ENCODE measurements at regions not wholly inside any gene's neighbourhood (a gene's known extent, or its start where the extent isn't known, plus 50 kb on each side); places are given as distances from the start of the nearest gene placed in this dataset.
A peak's percentile ranks its signal among the peaks of the same experiment; 100 is the strongest.
"Not testable (repeated sequence)": the region's sequence is repeated elsewhere in the genome, so short reads cannot be mapped to it uniquely, and the experiment has no call there.

DNA sequence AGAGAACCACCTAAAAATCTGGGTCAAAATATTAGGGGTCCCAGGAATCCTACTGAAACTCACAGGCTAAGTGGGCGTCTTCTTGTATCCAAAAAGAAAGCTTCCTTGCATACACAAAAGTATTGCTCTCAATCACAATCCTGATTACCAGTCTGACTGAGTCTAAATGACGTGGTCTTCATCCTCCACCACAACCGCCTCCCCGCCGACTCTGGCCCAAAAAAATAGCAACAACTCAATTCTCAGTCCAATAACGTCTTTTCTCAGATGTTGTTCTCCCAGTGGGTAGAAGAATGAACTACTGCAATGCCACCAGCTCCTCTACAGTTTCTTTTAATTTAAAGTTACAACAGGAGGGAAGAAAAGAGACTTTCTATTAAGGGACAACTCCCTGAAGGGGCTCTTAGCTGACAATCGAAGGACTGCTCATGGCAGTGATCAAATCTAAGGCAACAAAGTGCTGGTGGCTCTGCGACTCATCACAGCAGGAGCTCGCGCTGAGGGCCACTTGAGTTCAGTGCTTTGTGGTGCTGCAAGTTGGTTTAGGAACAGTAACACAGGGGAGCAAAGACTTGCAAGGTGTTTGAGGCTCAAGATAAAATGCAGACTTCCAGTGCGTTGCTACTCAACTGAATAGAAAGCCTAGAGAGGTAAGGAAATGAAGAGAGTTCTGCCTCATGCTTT lies 394.1 kb downstream of the BCAT1 start:
- peak in 2 of 3 experiments; percentile 61 to 89 for DNase-seq

DNA sequence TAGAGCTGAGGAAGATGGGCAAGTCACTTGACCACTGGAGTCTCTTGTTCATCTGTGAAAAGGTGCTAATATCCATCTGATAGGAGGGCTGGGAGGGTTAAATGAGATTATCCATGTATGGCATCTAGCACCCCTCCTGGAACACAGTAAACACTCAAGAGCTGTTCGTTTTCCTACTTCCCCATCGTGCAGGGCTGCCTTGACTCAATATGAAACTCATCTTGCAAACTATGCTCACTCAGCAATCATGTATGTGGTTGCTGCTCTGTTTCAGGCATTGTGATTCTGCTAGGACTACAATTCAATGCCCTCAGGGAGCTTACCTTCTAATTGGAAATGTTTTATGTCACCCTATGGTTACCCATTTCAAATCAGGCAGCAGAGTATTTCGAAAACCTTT lies 395.6 kb downstream of the BCAT1 start:
- no peak for DNase-seq

DNA sequence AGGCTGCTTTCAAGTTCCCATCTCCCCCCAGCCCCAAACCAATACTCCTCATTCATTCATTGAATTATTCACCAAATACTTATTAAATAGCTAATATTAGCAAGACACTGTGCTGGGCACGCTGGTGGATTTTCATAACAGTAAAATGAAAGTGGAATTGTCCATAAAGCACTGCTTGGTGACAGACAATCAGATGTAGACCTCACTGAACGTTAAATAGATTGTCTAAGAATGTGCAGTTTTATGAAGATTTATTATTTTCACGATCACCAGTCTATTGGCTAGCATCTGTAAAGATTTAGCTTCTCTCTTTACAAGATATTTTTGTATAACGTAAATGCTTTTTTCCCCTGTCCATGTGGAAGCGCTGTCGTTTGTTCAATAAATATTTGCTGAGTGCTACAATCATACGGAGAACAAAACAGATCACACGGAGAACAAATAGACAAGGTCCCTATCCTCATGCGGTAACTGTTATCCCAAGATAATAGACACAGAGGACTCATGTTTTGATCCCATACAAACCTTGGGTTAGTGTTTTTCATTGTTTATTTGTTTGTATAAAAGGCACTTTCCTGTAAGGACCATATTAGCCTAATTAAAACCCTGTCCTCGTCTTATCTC lies 397.6 kb downstream of the BCAT1 start:
- peak in 2 of 3 experiments; percentile 45 to 81 for DNase-seq

DNA sequence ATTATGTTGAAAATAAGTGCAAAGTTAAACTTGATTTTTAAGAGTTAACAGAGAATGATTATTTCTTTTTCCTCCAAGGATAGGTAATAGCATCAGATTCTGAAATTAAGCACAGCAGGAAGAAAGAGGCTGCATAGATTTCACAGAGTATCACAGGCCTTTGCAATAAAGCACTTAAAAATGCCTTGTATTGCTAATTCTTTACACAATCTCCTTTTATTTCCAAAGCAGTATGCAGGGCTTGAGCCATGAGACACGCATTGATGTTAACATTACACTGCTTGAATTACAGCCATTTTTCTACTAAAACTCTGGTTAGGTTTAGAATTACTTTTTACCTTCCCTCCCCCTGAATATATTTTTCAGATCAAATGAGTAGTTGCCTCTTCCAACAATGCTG lies 398.3 kb downstream of the BCAT1 start:
- DNase-seq = peak in 1 of 3 experiments; percentile 44

DNA sequence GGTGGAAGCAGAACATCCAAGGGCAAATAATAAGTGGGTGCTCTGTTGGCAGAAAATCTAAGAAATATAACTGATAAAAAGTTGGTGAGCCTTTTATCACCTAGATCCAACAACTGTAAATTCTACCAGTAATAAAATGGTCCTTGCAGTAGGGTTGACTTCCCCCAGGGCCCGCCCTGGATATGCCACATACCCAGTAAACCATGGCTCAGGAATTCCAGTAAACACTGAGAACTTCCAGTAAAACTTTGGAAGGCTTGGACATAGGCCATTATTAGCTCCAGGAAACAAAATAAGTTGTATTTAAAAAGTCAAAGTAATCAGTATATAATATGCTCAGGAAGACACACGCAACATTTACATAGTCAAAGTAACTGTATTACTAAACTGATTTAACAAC lies 402.2 kb downstream of the BCAT1 start:
- DNase-seq = no peak

DNA sequence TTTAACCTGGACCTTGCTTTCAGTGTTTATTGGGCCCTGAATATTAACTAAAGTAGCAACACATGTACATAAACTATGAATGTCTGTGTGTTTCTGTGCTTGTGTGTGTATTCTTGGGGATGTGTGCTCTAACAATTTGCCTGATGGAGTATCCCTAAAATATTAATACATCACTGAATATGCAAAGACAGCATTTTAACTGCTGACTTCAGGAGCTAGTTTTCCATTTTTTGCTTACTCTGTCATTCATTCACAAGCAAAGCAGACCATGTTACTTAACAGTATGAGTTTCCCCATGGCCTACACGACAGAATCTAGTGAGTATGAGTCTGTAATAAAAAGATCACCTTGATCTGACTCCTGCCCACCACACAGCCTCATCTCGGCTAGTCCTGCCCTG lies 402.8 kb downstream of the BCAT1 start:
- no peak for DNase-seq

DNA sequence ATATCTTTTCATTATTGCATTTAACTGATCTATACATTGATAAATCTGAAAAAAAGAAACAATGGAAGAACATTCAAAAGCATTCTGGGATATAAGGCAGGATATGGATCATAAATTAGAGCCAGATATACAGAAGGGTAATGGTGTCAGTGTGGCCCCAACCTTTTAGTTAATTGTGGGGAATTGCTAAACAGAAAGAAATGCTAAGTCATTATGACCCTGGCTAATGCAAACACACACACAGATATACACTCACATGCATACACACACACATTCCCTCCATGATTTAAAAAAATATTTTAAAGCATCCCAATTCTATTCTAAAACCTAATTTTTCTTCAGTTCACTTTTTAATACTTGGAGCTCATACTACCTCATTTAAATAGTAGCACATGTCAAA lies 404.5 kb downstream of the BCAT1 start:
- DNase-seq = no peak

DNA sequence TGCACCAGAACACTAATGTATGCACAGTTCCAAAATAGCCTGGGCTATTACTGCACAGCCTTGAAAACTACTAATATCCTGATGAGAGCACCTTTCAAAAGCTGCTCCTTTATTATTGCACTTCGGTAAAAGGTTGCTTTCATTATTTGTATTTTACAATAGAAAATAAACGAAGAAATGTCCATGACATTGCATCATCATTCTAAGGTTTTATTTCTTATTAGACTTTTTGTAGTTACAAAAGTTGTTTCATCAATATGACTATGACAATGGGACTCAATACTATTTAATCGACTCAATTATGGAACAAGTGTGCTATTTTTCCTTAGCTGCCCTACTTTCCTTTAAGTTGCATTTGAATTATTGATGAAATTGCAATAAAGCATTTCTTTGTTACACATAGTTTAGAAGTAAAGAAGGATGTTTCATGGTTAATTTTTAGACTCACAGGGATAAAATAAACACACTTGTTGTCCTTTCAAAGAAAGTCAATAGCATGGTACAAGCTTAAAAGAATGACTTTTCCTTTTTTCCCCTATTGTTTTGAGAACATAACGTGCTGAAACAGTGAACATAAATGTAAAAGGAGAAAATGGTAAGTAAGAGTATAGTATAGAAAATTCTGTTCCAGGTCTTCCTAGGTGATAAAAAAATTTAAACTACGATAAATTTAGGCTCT lies 407.6 kb downstream of the BCAT1 start:
- no peak for DNase-seq

DNA sequence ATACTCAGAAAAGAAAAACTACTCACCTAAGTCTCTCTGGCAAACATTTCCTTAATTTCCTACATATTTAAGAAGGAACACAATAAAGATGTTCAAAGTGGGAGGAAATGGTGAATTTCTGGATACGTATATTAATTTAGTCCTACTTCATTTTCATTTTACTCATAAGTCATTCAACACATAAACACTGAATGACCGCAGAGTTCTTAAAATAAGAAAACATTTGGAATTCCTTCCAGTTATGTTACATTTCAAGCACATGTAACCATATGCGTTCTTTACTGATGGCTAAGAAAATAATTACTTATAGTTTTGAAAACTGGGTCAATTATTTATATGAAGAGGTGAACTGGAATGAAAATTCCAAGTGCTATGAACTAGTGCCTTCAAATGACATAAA lies 409.3 kb downstream of the BCAT1 start:
- no peak for DNase-seq

DNA sequence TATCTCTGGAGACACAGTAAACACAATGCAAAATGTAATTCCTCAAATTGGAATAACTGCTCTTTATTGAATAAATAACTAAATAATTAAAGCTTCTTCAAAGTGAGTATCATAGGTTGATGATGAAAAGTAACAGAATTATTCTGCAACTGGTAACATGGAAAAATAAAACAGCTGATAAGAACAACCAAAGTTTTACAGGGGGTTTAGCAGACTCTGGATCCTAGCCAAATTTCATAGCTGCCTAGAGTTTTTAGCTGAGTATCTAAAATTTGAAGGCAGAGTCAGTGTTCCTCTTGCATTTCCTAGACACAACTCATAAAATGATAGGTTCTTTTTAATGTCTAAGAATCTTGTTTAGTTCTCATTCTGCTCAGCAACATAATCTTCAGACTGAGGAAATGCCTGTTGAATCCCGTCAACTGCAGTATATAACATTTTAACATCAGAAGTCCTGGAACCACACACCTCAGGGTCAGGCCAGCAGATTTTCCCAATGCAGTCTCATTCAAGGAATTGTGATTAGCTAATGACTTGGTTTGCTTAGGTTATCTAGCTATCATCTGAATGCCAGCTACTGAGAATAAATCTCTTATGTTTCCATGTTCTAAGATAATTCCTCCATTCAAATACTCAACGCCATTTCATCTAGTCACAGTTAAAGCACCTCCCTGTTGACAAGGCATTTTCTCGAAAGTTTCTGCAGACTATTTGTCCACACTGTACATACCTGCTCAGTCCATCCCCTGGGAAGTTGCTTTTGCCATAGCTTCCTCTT lies 411.6 kb downstream of the BCAT1 start:
- DNase-seq = no peak

DNA sequence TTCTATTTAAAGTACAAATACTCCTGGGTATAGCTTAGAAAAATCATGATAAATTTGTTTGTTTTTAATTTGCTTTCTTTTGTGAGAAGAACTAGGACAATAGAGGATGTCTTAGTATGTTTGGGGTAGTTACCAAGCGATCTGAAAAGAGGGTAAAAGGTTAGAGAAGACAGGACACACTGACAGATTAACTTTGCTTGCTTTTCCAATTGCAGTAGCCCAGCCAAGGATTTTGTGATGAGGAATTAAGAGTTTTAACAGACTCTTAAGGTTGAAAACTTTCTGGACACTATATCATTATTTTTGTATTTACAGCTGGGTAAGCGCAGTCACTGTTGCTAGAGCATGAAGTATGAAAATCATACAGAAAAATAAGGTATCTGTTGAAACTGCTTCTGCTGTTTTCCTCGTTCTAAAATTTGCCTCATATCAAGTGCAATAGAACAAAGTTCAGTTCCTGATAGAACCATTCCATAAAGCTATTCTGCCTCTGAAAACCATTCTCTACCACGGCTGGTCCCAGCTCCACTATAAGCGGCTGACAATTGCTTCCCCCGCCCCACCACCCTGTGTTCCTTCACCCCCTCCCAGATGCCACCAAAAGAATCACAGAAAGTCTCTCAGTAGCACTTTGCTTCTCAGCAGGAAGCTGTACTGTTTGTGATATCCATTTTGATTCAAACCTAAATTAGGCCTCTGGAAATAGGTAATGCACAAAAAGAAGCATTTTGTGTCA lies 413.4 kb downstream of the BCAT1 start:
- DNase-seq = no peak

DNA sequence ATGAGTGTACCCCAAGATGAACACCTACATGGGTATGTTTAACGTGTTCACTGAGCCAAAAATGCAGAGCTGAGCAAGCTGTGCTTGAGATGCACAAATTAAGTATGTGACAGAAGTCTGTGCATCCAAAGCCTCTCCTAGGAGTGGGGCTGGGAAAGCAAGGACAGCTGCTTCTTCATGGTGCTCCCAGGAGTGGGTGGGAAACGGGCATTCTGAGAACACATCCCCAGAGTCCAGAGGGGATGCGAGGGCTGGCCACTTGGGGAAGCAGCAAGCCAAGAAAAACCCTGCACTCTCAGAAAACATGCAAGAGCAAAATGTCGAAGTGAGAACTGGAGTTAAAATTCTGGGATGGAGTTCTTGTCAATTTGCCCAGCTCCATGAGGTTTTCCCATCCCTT lies 414.3 kb downstream of the BCAT1 start:
- no peak for DNase-seq

DNA sequence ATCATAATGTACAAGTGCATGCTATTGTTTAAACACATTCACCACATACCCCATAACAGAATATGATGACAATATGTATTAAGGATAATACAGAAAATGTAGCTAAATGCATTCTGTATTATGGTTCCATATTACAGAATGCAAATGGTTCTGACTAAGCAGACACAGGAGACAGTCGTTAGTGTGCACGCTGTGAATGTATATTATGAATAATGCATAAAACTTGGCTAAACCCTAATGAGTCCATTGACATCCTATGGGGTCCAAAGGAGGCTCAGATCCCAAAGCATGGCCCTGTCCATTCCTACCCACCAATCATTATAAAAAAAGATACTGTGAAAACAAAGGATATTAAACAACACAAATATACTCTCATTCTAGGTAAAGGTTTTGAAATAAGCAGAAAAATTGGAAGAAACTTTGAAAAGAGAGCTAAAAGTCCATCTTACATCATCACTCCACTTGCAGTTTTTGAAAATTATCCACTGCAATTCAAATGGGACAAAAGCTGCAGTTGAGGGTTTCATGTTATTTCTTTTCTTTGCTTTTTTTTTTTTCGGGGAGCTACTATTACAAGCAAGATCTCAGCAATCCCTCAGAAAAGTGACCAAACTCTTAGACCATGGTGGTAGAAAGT lies 415.1 kb downstream of the BCAT1 start:
- no peak for DNase-seq

DNA sequence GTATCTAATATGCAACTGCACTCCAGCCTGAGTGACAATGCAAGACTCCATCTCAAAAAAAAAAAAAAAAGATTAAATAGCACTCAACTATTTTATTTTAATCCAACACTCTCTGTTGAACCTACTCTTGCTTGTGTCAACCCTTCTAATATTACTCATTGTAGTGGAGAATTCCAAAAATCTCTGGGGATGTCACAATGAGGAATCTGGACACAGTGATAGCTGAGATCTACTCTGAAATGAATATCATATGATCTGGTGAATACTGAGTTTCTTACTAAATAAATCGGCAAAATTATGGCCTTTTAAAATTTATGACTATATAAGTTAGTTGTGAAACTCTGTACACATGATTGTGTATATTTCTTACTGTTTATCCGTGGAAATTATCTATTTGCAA lies 418.2 kb downstream of the BCAT1 start:
- no peak for DNase-seq

DNA sequence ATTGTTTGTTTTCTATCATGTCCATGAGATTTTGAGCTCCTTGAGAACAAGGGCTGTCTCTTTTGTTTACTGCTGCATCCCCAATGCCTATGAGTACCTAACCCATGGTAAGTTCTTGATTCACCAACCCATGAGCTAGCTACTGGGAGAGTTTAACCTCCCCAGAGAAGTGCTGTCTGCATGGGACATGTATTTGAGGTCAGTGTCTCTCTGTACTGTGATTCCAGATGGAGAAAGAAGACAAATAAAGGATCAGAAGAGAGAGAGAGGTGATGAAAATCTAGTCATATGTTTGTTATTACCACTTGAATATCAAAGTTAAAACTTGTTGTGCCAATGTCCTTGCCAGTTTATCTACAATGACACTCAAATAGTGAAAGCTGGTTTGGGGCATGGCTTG lies 421.8 kb downstream of the BCAT1 start:
- DNase-seq = no peak

DNA sequence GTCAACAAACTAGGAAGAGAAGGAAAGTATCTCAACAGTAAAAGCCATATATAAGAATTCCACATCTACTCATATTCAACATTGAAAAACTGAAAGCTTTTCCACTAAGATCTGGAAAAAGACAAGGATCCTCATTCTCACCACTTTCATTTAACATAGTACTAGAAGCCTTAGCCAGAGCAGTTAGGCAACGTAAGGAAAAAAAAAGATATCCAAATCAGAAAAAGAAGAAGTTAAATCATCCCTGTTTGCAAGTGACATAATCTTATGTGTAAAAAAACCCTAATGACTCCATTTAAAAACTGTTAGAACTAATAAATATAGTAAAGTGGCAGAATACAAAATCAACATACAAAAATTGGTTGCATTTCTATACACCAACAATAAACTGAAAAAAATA lies 426.2 kb downstream of the BCAT1 start:
- DNase-seq = no peak

DNA sequence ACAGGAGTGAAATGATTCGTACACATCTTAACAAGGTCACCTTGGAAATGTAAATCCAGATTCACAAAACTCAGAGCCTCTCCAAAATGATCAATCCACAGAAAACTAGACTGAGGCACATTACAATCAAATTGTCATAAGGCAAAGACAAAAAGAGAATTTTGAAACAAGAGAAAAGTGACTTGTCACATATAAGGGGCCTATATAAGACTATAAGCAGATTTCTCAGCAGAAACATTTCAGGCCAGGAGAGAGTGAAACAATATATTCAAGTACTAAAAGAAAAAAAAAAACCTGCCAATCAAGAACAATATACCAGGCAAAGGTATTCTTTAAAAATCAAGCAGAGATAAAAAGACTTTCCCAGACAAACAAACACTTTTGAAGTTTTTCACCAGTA lies 429.1 kb downstream of the BCAT1 start:
- no peak for DNase-seq

DNA sequence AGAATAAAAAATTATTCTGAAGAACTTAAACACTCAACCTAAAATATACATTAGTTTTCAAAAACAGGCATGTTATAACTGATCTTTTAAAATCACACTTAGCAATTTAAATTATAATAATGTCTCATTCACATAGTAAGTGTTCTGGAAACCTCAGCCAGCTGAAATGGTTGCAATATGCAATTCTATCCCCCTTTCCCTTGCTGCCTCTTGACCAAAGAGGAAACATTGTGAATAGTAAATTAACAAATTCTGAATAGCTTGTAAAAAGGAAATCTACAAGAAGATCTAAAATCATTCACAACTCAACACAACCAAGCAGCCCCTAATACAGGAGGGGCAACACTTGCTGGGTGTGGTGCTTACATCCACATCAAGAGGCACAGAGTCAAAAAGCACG lies 431.9 kb downstream of the BCAT1 start:
- no peak for DNase-seq

DNA sequence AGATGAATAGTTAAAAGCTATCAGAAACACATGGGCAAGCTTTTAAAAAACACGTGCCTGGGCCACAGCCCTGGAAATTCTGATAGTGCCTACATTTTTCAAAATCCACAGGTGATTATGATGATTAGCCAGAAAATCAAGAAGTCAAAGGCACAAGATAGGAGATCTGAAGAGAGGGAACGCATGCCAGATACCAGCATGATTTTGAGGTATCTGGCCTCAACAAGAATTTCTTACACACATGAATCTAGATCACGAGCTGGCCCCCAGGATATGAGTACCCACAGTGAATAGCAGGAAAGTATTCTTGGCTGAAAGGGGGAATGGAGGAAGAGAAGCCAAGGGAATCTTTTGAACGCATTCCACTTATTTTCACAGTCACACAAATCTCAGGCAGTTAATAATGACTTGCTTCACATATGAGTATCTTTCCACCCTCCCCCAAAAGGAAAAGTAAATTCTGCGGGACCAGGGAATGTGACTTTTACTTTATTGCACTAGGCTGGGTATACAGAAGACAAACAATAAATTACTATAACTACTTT lies 438.2 kb downstream of the BCAT1 start:
- no peak for DNase-seq

DNA sequence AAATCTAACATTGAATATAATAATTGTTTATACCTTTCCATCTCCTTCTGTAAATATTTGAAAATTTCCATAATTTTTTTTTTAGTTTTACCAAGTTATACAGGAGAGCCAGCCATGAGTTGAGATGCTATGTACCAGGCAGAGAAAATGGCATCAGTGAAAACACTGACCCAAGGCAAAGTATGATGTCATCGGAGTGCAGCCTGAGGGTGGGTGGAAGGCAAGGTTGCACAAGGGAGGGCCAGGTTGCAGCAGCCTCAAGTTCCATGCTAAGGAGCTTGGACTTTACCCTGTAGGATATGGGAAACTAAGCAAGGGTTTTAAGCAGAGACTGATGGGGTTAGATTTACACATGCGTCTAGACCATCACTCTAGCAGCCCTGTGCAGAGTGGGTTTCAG lies 441.1 kb downstream of the BCAT1 start:
- DNase-seq = no peak

DNA sequence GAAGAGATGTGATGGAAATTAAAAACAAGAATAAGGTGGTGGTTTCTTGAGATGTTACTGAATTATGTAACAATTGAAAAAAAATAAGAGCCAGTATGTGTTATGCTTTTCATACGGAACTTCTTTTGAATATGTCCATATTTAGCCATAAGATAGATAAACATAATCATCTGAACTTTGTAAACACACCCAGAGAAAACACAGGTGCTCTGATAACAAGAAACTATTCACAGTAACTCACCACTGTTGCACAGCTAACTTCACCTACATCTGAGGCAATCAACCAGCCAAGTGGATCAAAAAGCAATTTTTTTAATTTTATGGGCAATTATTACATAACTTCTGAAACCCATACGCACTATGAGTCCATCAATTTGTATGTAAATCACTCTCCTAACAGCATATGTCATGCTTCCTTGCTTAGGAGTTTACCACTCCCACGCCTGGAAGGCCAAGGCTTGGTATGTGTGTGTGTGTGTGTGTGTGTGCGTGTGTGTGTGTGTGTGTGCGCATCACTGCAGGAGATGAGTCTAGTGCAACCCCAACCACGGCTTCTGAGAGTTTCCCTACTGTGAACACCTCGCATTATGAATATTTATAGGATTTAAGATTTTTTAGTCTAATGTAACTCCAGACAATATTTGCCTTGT lies 443.4 kb downstream of the BCAT1 start:
- peak in 2 of 3 experiments; percentile 23 to 47 for DNase-seq

DNA sequence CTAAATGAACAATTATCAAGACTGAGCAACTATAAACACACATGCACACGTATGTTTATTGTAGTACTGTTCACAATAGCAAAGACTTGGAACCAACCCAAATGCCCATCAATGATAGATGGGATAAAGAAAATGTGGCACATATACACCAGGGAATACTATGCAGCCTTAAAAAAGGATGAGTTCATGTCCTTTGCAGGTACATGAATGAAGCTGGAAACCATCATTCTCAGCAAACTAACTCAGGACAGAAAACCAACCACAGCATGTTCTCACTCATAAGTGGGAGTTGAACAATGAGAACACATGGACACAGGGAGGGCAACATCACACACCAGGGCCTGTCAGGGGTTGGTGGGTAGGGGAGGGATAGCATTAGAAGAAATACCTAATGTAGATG lies 445.4 kb downstream of the BCAT1 start:
- DNase-seq = not testable (repeated sequence)
